ENCODE measurements at regions not wholly inside any gene's neighbourhood (a gene's known extent, or its start where the extent isn't known, plus 50 kb on each side); places are given as distances from the start of the nearest gene placed in this dataset.

DNA sequence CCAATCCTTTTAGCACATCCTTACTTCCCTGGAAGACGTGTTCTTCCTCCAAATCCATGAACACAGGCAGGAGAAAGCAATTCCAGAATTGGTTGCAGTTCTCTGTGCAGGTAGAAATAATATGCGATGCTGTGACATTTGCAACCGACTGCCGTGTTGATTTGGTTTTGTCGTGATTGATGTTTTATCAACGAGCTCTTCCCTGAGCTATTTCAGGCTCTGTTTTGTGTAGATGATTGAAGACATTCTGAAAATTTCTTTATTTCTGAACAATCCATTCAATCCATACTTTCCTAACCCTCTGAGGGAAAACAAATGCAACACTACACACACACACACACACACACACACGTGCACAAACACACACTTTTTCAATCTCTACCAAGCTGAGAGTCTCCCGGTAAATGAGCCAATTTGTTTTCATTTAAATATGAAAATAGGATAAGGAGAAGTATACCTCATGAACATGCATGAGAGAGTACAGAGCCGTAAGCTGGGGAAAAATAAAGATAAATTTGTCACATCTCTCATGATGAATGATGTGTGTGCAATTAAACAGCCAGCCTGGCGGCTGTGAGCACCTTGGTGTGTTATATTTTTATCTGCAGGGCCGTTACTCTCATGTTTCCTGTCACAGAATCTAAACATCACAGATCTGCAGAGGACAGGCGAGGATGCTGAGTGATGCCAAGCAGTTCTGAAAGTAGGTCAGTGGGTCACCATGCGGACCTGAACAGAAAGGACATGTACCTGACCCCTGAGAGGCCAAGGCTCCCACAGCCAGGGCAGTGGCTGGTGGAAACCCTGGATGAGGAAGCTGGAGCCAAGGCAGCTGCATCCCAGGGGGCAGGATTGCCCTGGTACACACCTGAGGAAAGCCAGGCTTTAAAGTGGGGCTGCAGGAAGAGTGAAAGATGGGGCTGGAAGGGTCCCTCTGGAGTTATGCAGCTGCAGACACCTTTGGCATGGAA, 64.8 kb downstream of the PDCL3 start:
- DNase-seq: no peak

DNA sequence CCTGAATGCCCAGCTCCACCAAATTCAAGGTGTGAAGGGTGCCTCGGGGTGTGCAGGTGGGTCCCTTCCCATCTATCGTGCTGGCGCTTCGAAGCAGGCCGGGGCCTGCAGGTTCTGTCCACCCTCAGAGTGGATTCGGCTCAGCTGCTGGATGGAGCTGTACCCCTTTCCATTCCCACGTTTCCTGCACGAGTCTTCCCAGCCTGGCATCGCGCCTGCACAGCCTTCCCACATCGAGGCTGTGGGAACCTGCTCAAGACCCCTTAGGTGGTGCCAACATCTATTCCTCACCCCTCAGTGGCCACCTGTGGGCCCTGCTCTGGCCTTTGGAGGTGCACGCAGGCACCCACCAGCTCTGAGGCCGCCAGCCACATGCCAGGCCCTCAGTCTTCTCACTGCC, 65.7 kb downstream of the PDCL3 start:
- no peak for DNase-seq

DNA sequence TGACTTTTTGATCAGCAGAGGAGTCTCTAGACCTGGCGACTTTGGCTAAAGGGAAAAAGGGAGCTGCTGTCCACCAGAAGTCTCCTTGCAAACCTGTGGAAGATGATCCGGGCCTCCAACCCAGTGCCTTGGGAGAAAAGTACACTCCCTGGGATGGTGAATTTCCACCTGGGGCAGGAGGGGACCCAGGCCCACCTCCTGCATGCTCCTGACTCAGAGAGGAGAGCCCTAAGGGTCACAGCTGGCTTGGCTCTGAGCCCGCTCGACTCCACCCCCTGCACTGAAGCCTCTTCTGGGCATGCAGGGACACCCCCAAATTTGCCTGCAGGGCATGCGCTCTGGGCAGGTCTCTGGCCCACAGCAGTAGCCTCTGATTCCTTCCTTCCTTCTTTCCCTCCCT, 66.5 kb downstream of the PDCL3 start:
- DNase-seq: no peak

DNA sequence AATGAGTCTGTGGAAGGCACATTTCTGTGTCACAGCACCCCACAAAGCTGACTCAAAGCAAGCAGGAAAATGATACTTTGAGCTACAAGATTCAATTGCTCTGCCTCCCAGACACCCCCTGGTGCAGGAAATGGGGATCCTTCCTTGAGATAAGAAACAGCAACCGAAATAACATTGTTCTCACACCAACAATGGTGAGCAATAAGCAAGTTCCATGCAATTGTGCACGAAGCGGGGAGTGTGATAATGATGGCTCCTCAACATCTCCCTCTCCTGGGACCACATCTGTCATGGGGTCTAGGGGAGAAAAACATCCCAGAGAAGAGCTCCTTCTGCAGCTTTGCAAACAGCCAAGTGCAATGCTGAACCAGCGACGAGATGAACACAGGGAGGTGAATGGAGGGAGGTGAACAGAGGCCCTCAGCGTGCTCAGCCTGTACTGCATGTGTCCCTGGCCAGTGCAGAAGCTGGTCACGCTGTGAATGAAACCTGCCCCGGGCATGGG, 67.7 kb downstream of the PDCL3 start:
- DNase-seq: peak; percentile 55

DNA sequence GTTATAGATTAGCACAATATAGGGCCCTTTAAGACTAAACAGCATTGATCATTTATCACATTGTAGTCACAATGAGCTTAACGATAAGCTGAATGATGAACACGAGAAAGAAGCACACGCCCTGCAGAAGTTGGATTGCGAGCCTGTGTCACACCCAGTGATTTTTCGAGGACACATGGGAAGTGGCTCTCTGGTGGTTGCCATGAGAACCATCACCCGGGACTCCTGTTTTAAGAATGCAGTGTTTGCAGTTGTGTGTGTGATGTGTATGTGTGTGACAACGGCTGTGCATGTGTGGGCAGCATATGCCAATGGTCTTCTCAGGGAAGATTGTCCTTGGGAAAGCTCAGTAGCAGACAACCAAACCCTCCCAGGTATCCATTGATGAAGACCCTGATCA, 69.2 kb downstream of the PDCL3 start:
- DNase-seq: no peak

DNA sequence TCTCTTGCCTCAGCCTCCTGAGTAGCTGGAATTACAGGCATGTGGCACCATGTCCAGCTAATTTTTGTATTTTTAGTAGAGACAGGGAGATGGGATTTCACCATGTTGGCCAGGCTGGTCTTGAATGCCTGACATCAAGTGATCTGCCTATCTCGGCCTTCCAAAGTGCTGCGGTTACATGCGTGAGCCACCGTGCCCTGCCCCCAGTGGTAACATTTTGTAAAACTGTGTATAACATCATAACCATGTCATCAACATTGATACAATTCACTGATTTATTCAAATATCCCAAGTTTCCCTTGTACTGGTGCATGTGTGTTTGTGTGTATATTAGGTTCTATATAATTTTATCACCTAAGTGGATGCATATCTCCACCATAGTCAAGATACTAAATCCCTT, 70.0 kb downstream of the PDCL3 start:
- DNase-seq: no peak

DNA sequence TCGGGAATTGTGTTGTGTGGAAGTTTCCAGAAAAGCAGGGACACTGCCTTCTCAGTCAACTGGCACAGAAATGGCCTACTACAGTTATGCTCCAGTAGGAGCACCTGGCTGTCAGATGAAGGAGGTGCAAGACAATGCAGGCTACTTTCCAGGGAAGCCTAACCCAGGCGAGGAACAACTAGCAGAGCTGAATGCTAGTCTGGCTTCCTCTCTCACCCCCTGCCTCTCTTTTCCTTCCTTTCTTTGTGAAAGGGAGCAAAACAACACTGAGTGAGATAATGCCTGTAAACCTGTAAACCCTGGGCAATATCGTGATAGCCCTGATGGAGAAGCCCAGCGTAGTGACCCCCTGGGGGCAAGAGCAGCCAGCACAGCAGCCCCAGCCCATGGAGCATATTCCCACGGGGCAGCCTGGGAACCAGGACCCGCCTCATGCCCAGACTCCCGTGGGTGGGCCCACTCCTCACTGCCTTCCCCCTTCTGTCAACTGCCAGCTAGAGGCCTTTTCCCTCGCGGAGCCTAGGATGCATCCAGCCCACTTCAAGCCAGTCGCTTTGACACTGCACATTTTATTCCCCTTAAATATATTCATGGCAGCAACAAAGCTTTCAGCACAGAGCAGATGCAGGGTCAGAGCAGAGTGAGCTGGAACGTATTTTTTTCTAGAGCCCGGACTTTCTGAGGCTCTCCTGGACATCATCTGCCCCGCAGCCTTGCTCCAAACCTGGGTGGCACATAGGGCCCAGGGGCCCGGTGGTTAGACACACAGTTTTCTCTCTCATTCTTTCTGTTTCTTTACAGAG, 77.0 kb downstream of the PDCL3 start:
- DNase-seq: no peak

DNA sequence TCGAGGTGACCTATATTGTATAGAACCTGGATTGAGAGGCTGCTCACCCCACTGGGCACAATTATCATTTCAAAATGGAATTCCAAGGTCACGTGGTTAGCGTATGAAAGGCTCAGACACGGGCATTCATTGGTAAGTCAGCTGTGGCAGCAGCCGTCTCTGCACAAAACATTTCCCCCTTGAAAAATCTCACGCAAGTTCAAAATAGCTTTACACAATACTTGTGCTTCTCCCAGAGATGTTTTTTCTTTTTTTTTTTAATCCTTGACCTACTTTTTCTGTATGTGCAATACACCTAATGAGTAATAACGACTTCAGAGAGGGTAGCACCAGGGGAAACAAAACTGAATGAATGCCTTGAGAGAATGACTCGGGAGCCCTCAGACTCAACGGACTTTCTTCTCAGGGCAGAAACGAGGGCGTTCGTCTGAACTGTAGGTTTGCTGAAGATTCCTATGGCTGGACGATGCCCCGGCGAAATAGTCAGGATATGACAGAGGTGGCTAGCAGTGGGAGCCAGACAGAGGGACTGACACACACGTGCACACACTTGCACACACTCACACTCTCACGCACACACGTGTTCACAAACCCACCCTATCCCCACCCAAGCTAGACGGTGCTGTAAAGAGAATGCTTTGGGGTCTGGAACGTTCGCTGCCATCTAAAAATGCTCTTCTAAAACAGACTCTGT, 77.8 kb downstream of the PDCL3 start:
- DNase-seq: no peak

DNA sequence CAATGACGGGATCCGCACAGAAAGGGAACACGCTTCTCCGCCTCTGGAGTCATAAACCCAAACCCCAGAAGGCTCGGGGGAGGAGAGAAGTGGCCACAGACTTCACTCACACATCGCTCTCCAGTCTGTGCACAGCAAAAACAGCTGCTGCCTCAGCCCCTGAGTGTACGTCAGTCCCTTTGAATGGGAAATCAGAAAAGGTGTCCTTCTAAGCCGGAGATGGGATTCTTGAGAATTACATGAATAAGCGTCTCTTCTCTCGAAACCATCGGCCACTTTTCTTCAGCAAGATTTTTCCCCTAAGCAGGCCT, 78.3 kb downstream of the PDCL3 start:
- DNase-seq: no peak

DNA sequence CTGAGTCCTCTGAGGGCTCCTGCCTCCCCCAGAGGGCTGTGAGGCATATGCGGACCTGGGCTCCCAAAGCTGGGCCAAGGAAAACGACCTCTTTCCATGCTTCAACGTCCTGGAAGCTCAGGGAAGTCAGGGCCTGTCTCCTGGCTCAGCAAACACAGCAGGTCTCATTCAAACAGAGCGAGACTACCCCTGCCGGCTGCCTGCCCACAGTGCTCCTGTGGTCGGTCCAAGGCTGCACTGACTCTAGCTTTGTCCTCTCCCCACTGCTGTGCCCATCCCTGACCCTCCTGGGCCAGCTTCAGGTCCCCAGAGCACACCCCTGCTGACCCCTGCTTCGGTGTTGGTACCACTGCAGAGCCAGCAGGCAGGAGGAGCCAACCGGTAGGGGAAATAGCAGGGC, 79.6 kb downstream of the PDCL3 start:
- no peak for DNase-seq

DNA sequence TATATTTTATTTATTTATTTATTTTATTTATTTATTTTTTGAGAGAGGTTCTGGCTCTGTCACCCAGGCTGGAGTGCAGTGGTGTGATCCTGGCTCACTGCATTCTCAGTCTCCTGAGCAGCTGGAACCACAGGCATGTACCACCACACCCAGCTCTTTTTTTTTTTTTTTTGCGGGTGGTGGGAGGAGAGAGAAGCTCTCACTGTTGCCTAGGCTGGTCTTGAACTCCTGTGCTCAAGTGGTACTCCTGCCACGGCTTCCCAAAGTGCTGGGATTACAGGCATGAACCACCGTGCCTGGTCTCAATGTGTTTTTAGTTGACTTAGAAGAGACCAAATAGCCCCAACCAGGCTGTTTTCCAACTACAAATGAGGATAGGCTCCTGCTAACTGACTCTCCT, 80.7 kb downstream of the PDCL3 start:
- DNase-seq: no peak

DNA sequence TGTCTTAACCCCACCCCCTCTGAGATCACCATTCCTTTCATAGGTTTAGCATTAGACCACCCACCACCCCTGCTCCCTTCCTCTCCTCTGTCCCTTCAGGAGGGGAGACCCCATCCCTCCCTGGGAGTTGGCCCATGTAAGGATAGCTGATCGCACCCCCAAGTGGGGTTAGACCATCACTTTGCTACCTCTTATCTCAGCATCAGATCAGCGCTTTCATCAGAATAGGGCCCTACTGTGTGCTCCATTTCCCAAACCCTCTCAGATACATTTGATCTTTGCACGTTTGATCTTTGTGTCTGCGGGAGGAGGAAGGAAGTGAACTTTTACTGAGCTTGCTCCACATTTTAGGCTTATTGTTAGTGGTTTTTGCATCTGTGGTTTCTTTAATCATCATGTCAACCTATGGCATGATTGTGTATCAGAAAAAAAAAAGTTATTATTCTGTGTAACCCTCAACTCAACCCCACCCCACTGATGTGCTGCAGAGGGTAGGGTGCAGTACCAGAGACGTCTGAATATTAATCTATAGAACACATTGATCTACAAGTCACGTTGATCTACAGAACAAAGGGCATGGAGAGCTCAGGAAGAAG, 81.2 kb downstream of the PDCL3 start:
- DNase-seq: peak; percentile 60

DNA sequence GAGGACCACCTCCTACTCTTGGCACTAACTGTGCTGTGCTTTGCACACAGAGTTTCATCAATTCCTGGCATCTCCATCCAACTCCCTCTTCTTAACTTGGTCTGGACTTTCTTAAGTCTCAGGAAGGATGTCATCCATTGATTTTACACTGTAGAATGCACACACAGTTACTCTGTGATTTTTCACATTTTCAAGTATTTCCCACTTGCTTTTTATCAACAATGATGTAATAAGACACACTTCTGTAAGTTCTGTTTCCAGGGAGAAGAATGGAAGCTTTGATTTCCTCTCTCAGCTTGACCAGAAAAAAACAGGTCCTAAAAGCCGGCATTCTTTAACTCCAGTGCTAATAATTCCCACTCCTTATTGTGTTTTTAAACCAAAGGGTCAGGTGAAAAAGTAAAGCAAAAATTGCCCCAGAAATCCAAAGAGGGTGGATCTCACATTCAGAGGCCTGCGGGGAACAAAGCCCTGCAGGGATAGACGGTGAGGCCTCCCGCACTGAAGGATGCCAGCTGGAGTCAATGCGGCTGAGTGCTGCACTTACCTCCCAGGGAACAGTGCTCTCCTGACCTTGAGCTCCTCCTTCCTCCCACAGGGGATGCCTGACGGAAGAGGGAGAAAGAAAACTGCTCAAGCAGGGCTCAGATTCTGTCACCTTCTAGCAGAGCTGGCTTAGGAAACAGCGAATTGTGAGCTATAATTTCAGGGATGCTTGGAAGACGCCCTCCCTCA, 83.1 kb downstream of the PDCL3 start:
- no peak for DNase-seq

DNA sequence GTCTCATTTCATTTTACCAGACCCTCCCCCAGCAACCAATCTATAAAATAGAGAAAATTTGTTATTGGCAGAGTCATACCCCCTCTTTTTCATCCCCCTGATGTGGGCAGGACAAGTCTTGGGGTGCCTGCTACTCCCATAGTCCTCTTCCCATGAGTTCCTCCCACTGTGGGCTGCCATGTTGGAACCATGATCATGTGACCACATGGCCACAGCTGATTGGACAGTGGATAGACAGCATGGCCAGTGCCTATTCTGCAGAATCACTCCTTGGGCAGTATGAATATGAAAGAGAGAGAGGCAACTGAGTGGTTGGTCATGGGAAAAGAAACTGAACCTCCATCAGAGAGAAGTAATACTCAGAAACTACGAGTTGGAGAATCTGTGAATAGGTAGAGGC, 84.9 kb downstream of the PDCL3 start:
- DNase-seq: no peak

DNA sequence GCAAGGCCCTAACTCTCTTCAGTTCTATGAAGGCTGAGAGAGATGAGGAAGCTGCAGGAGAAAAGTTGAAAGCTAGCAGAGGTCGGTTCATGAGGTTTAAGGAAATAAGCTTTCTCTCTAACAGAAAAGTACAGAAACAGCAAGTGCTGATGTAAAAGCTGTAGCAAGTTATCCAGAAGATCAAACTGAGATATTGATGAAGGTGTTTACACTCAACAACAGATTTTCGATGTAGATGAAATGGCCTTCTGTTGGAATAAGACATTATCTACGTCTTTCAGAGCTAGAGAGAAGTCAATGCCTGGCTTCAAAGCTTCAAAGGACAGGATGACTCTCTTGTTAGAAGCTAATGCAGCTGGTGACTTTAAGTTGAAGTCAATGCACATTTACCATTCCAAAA, 87.4 kb downstream of the PDCL3 start:
- no peak for DNase-seq

DNA sequence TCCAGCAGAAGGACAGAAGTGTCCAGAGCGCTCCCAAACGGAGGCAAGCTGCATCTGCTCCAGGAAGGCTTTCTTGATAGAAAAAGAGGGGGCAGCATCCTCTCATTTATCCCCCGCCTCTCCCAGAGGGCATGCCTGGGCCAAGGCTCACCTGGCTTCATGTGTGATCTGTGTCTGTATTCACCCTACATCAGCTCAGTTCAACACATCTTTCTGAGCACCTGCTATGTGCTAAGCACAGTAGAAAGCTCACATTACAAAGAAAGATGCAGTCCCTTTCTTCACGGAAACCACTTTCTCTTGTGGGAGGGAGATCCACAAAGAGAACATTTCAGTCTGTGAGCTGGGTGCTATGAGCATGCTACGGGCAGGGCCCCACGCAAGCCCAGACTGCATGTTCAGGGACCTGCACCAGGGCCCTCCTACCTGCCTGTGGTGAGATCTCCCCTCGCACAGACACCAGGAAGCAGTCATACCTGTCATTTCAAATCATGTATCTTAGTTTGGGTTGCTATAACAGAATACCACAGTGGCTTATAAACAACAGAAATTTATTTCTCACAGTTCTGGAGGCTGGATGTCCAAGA, 90.7 kb downstream of the PDCL3 start:
- peak; percentile 62 for DNase-seq

DNA sequence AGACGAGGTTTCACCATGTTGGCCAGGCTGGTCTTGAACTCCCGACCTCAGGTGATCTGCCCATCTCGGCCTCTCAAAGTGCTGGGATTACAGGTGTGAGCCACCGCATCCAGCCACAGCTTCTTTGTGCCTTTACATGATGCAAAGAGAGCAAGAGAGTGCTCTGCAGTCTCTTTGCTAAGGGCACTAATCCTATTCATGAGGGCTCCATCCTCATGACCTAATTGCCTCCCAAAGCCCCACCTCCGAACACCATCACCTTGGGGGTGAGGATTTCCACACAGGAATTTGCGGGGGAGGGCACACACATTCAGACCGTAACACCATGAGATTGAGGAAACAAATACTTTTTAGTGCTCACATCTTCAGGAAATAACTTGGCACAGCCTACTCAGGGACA, 91.8 kb downstream of the PDCL3 start:
- no peak for DNase-seq

DNA sequence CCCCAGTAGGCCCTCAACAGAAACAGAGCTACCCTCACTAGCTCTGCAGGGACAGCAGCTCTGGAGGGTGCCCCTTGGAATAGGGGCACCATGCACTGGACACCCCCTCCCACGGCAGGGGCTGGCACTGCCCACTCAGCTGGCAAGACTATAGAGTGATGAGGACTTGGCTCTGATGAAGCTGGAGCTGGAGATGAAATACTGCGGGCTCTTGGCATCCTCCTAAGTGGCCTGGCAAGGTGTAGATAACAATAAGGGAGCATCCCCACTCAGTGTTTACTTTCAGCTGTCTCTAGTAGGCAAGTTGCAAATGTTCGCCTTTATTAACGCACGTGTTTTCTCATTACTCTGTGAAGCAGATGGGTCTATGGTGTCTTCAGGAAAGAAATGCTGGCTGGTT, 92.7 kb downstream of the PDCL3 start:
- DNase-seq: no peak

DNA sequence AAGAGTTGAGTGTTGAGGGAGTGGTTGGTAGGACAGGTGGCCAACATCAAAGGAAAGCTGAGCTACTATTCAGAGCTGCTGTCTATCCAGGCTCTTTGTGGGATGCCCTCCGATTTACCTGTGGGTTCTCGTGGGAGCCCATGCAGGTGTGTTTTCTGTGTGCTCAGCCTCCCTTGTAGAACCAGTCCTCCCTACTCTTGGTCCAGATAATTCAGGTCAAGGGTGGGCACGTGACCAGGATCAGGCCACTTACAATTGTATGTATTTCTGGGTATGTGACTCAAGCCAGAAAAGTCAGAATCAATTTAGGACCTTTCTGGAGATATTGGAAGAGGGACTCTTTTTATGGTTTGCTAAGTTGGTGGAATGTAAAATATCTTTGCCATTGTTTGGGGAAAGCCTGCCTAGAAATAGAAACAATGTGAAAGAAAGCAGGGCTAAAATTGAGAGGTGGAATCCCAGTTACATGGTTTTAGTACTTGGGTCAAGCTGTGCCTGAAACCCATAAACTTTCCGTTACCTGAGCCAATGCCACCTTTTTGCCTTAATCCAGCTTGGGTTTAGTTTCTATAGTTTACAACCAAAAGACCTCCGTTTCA, 93.2 kb downstream of the PDCL3 start:
- no peak for DNase-seq

DNA sequence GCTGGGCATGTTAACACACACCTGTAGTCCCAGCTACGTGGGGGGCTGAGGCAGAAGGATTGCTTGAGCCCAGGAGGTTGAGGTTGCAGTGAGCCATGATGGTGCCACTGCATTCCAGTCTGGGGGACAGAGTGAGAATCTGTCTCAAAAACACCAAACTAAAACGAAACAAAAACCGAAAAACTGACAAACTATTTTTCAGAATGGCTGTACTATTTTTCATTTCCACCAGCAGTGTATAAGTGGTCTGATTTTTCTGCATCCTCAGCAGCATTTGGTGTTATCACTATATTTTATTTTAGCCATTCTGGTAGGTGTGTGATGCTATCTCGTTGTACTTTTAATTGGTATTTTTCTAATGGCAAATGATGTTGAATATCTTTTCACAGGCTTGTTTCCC, 95.2 kb downstream of the PDCL3 start:
- DNase-seq: no peak

DNA sequence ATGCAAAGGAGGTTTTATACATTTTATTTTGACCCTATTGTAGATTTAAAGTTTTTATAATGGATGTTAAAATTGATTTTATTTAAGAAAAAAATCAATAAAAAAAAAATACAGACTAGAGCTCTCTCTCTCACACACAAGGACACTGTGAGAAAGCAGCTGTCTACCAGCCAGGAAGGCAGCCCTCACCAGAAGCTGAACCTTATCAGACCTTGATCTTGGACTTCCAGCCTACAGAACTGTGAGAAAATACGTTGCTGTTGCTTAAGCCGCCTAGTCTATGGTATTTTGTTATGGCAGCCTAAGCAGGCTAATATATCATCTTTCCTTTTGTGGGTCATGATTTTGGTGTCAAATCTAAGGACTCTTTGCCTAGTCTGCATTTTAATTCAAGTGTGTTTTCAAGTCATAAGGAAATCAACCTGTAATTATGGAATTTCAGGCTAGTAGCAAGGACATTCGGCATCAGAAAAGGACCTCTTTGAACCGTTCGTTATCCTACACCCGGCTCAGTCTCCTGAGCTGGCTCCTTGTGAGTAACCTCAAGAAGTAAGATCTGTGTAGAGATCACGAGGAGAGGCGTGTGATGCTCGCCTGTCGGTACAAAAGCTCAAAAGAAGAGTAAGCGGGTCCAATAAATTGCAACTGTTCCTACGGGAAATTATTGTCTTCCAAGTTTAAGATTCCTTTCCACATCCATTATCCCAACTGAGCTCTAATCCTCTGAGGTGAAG, 98.2 kb downstream of the PDCL3 start:
- no peak for DNase-seq
